ENCODE measurements at regions not wholly inside any gene's neighbourhood (a gene's known extent, or its start where the extent isn't known, plus 50 kb on each side); places are given as distances from the start of the nearest gene placed in this dataset.

GRCh38 chr2:81598453-81598852 is 1293.9 kb upstream of the LRRTM1 start:
- no peak for ATAC-seq (ENCODE audit: low FRiP score)
- DNase-seq (ENCODE audit: low spot score) = no peak
- no peak for TF ChIP-seq CTCF (IDR thresholded peaks at IDR 0.05)

- ATAC-seq (ENCODE audit: low FRiP score) (no peak), DNase-seq (ENCODE audit: low spot score) (no peak)
- TF ChIP-seq CTCF (IDR thresholded peaks at IDR 0.05) = no peak
Measured at GRCh38 chr2:81589406-81589805, 1284.9 kb upstream of the LRRTM1 start.

GRCh38 chr2:81583311-81584108 is 1279.0 kb upstream of the LRRTM1 start:
- no peak for DNase-seq (ENCODE audit: low spot score)

GRCh38 chr2:81576713-81577112 is 1272.2 kb upstream of the LRRTM1 start:
- ATAC-seq (ENCODE audit: low FRiP score) (no peak), DNase-seq (ENCODE audit: low spot score) (no peak)
- TF ChIP-seq CTCF (IDR thresholded peaks at IDR 0.05) = no peak

More at GRCh38 chr2:81583311-81584108, 1279.0 kb upstream of the LRRTM1 start:
- ATAC-seq (ENCODE audit: low FRiP score) = no peak
- no peak for TF ChIP-seq CTCF (IDR thresholded peaks at IDR 0.05)

GRCh38 chr2:81551040-81551634 is 1246.6 kb upstream of the LRRTM1 start:
- ATAC-seq (ENCODE audit: low FRiP score) = no peak
- DNase-seq (ENCODE audit: low spot score) = no peak
- no peak for TF ChIP-seq CTCF (IDR thresholded peaks at IDR 0.05)

GRCh38 chr2:81550277-81550676 is 1245.7 kb upstream of the LRRTM1 start:
- ATAC-seq (ENCODE audit: low FRiP score) = no peak
- DNase-seq (ENCODE audit: low spot score) = no peak
- no peak for TF ChIP-seq CTCF (IDR thresholded peaks at IDR 0.05)

- DNase-seq (ENCODE audit: low spot score) = no peak
- no peak for ATAC-seq (ENCODE audit: low FRiP score)
- no peak for TF ChIP-seq CTCF (IDR thresholded peaks at IDR 0.05)
Measured at GRCh38 chr2:81549646-81550045, 1245.1 kb upstream of the LRRTM1 start.

Data from omental fat pad (tissue), 3 donors.